SK-N-SH treated with all-trans-retinoic acid at 6 μM for 48 hours (cell line): ENCODE measurements at regions not wholly inside any gene's neighbourhood (a gene's known extent, or its start where the extent isn't known, plus 50 kb on each side); places are given as distances from the start of the nearest gene placed in this dataset.

Experiments used
- ATAC-seq: fragments of 200-7000 bp; cut with Tn5 transposase; 3 replicates; pipeline ENCODE4 v1.9.1; 2020; ENCODE audit warnings: mild to moderate bottlenecking, moderate library complexity
- BACH2 ChIP-seq: fragments of 250-450 bp; sonication (Bioruptor Pico); IDR thresholded peaks from 2 replicates; pipeline ENCODE4 v1.9.0; 2021; ENCODE audit warnings: mild to moderate bottlenecking, borderline replicate concordance
- CSDC2 ChIP-seq: fragments of 250-450 bp; sonication (Bioruptor Pico); IDR thresholded peaks from 2 replicates; pipeline ENCODE4 v1.5.0; 2020; ENCODE audit warnings: mild to moderate bottlenecking, moderate library complexity
- ESRRG ChIP-seq: fragments of 250-450 bp; sonication (Bioruptor Pico); IDR thresholded peaks from 2 replicates; pipeline ENCODE4 v1.6.1; 2021; ENCODE audit warnings: mild to moderate bottlenecking
- GLIS3 ChIP-seq: fragments of 250-450 bp; sonication (Bioruptor Pico); IDR thresholded peaks from 2 replicates; pipeline ENCODE4 v1.5.0; 2020; ENCODE audit warnings: mild to moderate bottlenecking, moderate library complexity
- ISL1 ChIP-seq: fragments of 250-450 bp; sonication (Bioruptor Pico); IDR thresholded peaks from 2 replicates; pipeline ENCODE4 v2.1.2; 2022; ENCODE audit warnings: mild to moderate bottlenecking, moderate library complexity
- PPARA ChIP-seq: fragments of 250-450 bp; sonication (Bioruptor Pico); IDR thresholded peaks from 2 replicates; pipeline ENCODE4 v1.5.0; 2020; ENCODE audit warnings: mild to moderate bottlenecking, borderline replicate concordance
- RARB ChIP-seq: fragments of 250-450 bp; sonication (Bioruptor Pico); IDR thresholded peaks from 2 replicates; pipeline ENCODE4 v1.8.0; 2021; ENCODE audit warnings: mild to moderate bottlenecking, moderate library complexity
- SNAI2 ChIP-seq: fragments of 250-450 bp; sonication (Bioruptor Pico); IDR thresholded peaks from 2 replicates; pipeline ENCODE4 v1.5.0; 2020; ENCODE audit warnings: mild to moderate bottlenecking, moderate library complexity
- TCF4 ChIP-seq: fragments of 250-450 bp; sonication (Bioruptor Pico); IDR thresholded peaks from 2 replicates; pipeline ENCODE4 v1.8.0; 2021; ENCODE audit warnings: mild to moderate bottlenecking, moderate library complexity, borderline replicate concordance
- TOX ChIP-seq: fragments of 250-450 bp; sonication (Bioruptor Pico); IDR thresholded peaks from 2 replicates; pipeline ENCODE4 v1.8.0; 2021; ENCODE audit warnings: mild to moderate bottlenecking, moderate library complexity, borderline replicate concordance
- ZC3H10 ChIP-seq: fragments of 250-450 bp; sonication (Bioruptor Pico); IDR thresholded peaks from 2 replicates; pipeline ENCODE4 v1.5.1; 2021; ENCODE audit warnings: mild to moderate bottlenecking, moderate library complexity
- ZFP3 ChIP-seq: fragments of 250-450 bp; sonication (Bioruptor Pico); IDR thresholded peaks from 2 replicates; pipeline ENCODE4 v1.5.0; 2020; ENCODE audit warnings: mild to moderate bottlenecking, moderate library complexity
- ZFP30 ChIP-seq: fragments of 450-650 bp; formaldehyde crosslinking; IDR thresholded peaks from 2 replicates; pipeline ENCODE4 v1.5.0; 2022; ENCODE audit warnings: mild to moderate bottlenecking, moderate library complexity
- ZNF565 ChIP-seq: fragments of 450-650 bp; formaldehyde crosslinking; conservative IDR thresholded peaks from 2 replicates; pipeline ENCODE4 v1.5.0; 2020; ENCODE audit warnings: low read depth, mild to moderate bottlenecking, moderate library complexity
- ZNF70 ChIP-seq: fragments of 450-650 bp; formaldehyde crosslinking; IDR thresholded peaks from 2 replicates; pipeline ENCODE4 v1.5.0; 2020; ENCODE audit warnings: mild to moderate bottlenecking, moderate library complexity
- ZNF8 ChIP-seq: fragments of 450-650 bp; formaldehyde crosslinking; IDR thresholded peaks from 2 replicates; pipeline ENCODE4 v1.5.0; 2020; ENCODE audit warnings: mild to moderate bottlenecking, moderate library complexity
- TF ChIP-seq, protein P1 (sequence below): fragments of 250-450 bp; sonication (Bioruptor Pico); IDR thresholded peaks from 2 replicates; pipeline ENCODE4 v1.8.0; 2021; ENCODE audit warnings: low read depth, mild to moderate bottlenecking, moderate library complexity, borderline replicate concordance
- TF ChIP-seq, protein P2 (sequence below): fragments of 250-450 bp; sonication (Bioruptor Pico); IDR thresholded peaks from 2 replicates; pipeline ENCODE4 v1.5.1; 2021; ENCODE audit warnings: mild to moderate bottlenecking, moderate library complexity
- TF ChIP-seq, protein P3 (sequence below): fragments of 250-450 bp; sonication (Bioruptor Pico); IDR thresholded peaks from 2 replicates; pipeline ENCODE4 v1.5.0; 2020; ENCODE audit warnings: mild to moderate bottlenecking, moderate library complexity
- TF ChIP-seq, protein P4 (sequence below): fragments of 250-450 bp; sonication (Bioruptor Pico); IDR thresholded peaks from 2 replicates; pipeline ENCODE4 v1.5.1; 2020; ENCODE audit warnings: low read depth, mild to moderate bottlenecking, moderate library complexity

DNA sequence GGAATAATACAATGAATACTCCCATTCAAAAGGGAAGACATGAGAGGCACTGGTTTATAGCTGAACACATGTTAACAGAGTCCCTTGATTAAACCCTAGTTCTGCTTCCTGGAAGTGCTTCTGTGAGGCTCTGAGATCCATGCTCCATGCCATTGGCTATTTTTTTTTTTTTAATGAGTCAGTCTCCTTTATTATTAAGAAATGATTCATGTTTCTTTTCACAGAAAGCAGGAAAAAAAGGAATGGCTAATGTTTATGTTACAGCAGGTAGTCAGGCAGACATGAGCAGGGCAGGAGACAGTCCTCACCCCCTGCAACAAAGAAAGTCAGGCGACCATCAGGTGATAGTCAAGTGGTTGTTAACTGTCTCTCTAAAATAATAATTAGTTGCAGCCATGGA lies 598.7 kb downstream of the EPHA5 start (continued):
- TF ChIP-seq, protein P1, sequence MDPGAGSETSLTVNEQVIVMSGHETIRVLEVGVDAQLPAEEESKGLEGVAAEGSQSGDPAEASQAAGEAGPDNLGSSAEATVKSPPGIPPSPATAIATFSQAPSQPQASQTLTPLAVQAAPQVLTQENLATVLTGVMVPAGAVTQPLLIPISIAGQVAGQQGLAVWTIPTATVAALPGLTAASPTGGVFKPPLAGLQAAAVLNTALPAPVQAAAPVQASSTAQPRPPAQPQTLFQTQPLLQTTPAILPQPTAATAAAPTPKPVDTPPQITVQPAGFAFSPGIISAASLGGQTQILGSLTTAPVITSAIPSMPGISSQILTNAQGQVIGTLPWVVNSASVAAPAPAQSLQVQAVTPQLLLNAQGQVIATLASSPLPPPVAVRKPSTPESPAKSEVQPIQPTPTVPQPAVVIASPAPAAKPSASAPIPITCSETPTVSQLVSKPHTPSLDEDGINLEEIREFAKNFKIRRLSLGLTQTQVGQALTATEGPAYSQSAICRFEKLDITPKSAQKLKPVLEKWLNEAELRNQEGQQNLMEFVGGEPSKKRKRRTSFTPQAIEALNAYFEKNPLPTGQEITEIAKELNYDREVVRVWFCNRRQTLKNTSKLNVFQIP: no peak
- TF ChIP-seq ZC3H10 (CRISPR knock-in tag) (no peak), ESRRG (CRISPR knock-in tag) (no peak), ZFP30 (CRISPR knock-in tag) (no peak), CSDC2 (CRISPR knock-in tag) (no peak), GLIS3 (CRISPR knock-in tag) (no peak), TCF4 (CRISPR knock-in tag) (no peak), ZNF70 (no peak), TOX (CRISPR knock-in tag) (no peak), SNAI2 (CRISPR knock-in tag) (no peak)

DNA sequence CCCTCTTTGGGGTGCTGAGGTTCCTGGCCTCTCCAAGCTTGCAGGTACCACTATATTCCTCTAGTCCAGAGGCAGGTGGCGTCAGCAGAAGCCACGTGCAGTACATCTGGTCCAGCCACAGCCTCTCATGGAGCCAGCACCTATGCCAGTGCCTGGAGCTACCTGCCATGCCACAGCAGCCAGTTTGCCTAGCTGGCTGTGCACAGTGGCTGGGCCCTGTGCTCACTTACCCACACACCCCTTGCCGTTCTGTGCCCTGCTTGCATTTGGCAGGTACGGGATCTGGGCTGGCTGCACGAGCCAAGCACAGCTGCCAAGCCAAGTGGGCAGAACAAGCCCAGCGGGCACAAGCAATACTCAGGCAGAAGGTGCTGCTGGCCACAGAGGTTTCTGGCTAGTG lies 601.1 kb downstream of the EPHA5 start:
- ATAC-seq: no peak
- no peak for TF ChIP-seq ISL1 (CRISPR knock-in tag)
- TF ChIP-seq PPARA (CRISPR knock-in tag): no peak
- TF ChIP-seq, protein P2, sequence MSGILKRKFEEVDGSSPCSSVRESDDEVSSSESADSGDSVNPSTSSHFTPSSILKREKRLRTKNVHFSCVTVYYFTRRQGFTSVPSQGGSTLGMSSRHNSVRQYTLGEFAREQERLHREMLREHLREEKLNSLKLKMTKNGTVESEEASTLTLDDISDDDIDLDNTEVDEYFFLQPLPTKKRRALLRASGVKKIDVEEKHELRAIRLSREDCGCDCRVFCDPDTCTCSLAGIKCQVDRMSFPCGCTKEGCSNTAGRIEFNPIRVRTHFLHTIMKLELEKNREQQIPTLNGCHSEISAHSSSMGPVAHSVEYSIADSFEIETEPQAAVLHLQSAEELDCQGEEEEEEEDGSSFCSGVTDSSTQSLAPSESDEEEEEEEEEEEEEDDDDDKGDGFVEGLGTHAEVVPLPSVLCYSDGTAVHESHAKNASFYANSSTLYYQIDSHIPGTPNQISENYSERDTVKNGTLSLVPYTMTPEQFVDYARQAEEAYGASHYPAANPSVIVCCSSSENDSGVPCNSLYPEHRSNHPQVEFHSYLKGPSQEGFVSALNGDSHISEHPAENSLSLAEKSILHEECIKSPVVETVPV: no peak
- TF ChIP-seq ZFP30 (CRISPR knock-in tag): no peak
- TF ChIP-seq ZFP3 (CRISPR knock-in tag): no peak
- TF ChIP-seq, protein P3, sequence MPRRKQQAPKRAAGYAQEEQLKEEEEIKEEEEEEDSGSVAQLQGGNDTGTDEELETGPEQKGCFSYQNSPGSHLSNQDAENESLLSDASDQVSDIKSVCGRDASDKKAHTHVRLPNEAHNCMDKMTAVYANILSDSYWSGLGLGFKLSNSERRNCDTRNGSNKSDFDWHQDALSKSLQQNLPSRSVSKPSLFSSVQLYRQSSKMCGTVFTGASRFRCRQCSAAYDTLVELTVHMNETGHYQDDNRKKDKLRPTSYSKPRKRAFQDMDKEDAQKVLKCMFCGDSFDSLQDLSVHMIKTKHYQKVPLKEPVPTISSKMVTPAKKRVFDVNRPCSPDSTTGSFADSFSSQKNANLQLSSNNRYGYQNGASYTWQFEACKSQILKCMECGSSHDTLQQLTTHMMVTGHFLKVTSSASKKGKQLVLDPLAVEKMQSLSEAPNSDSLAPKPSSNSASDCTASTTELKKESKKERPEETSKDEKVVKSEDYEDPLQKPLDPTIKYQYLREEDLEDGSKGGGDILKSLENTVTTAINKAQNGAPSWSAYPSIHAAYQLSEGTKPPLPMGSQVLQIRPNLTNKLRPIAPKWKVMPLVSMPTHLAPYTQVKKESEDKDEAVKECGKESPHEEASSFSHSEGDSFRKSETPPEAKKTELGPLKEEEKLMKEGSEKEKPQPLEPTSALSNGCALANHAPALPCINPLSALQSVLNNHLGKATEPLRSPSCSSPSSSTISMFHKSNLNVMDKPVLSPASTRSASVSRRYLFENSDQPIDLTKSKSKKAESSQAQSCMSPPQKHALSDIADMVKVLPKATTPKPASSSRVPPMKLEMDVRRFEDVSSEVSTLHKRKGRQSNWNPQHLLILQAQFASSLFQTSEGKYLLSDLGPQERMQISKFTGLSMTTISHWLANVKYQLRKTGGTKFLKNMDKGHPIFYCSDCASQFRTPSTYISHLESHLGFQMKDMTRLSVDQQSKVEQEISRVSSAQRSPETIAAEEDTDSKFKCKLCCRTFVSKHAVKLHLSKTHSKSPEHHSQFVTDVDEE: no peak
- TF ChIP-seq BACH2 (CRISPR knock-in tag): no peak
- no peak for TF ChIP-seq CSDC2 (CRISPR knock-in tag)
- TF ChIP-seq ZNF70: no peak
- TF ChIP-seq TCF4 (CRISPR knock-in tag): no peak
- no peak for TF ChIP-seq ZNF8 (CRISPR knock-in tag)
- no peak for TF ChIP-seq ZNF565 (CRISPR knock-in tag)
- TF ChIP-seq, protein P1: no peak
- no peak for TF ChIP-seq RARB (CRISPR knock-in tag)

DNA sequence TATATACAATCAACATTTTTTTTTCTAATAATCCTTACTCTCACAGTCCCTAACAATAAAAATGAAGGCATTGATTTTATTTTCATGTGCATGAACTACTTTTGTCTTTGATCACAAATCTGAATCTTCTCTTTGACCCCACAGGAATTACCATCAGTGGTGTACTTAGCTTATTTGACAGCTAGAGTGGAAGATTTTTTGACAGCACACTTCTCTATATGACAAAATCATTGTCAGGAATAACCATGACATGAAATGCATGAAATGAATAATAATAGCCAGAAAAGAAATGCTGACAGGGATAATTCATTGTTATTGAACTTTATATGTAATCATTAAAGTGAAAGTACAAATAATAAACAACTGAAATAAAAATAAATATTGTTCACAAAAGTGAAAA lies 604.2 kb downstream of the EPHA5 start:
- ATAC-seq: no peak
- TF ChIP-seq, protein P2: no peak
- TF ChIP-seq ESRRG (CRISPR knock-in tag) (no peak), RARB (CRISPR knock-in tag) (no peak), ZNF565 (CRISPR knock-in tag) (no peak), ZFP30 (CRISPR knock-in tag) (no peak), SNAI2 (CRISPR knock-in tag) (no peak), ZNF70 (no peak), PPARA (CRISPR knock-in tag) (no peak)
- TF ChIP-seq, protein P4, sequence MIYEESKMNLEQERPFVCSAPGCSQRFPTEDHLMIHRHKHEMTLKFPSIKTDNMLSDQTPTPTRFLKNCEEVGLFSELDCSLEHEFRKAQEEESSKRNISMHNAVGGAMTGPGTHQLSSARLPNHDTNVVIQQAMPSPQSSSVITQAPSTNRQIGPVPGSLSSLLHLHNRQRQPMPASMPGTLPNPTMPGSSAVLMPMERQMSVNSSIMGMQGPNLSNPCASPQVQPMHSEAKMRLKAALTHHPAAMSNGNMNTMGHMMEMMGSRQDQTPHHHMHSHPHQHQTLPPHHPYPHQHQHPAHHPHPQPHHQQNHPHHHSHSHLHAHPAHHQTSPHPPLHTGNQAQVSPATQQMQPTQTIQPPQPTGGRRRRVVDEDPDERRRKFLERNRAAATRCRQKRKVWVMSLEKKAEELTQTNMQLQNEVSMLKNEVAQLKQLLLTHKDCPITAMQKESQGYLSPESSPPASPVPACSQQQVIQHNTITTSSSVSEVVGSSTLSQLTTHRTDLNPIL: no peak
- TF ChIP-seq, all 23 proteins: peak for 0
